ENCODE measurements at regions not wholly inside any gene's neighbourhood (a gene's known extent, or its start where the extent isn't known, plus 50 kb on each side); places are given as distances from the start of the nearest gene placed in this dataset.

GRCh38 chr11:11074686-11075335, 217.0 kb upstream of the ZBED5 start:
- POLR2A ChIA-PET: no interaction called here
- TF ChIP-seq CEBPB (IDR thresholded peaks at IDR 0.05; ENCODE audit: low read depth) (no peak), CBX3 (IDR thresholded peaks at IDR 0.05; ENCODE audit: low read depth) (no peak), EGR1 (IDR thresholded peaks at IDR 0.05; ENCODE audit: low read depth) (no peak), FOSL1 (IDR thresholded peaks at IDR 0.05; ENCODE audit: low read depth) (no peak), ZNF274 (IDR thresholded peaks at IDR 0.05; ENCODE audit: low read depth, low read length) (no peak), YY1 (IDR thresholded peaks at IDR 0.05; ENCODE audit: extremely low read depth, insufficient replicate concordance, low read depth, low read length) (no peak), POLR2AphosphoS5 (IDR thresholded peaks at IDR 0.05; ENCODE audit: low read depth, low read length) (no peak), ELF1 (IDR thresholded peaks at IDR 0.05; ENCODE audit: borderline replicate concordance, low read depth) (no peak), RAD21 (IDR thresholded peaks at IDR 0.05; ENCODE audit: low read depth) (no peak), EZH2 (IDR thresholded peaks at IDR 0.05) (no peak), ATF3 (IDR thresholded peaks at IDR 0.05) (no peak), SIN3A (IDR thresholded peaks at IDR 0.05; ENCODE audit: low read depth) (no peak), MAX (IDR thresholded peaks at IDR 0.05) (no peak), ZBTB33 (IDR thresholded peaks at IDR 0.05; ENCODE audit: extremely low read depth, insufficient replicate concordance, low read length) (no peak), SP1 (IDR thresholded peaks at IDR 0.05; ENCODE audit: low read depth) (no peak), SRF (IDR thresholded peaks at IDR 0.05; ENCODE audit: low read depth) (no peak), JUND (IDR thresholded peaks at IDR 0.05) (no peak), EZH2phosphoT487 (IDR thresholded peaks at IDR 0.05; ENCODE audit: borderline replicate concordance) (no peak), CTCF (IDR thresholded peaks at IDR 0.05 in 2 of 3, conservative IDR thresholded peaks at IDR 0.05 in 1 of 3; ENCODE audit: borderline replicate concordance in 1 of 3, insufficient read depth in 1 of 3, low read depth in 2 of 3, low read length in 2 of 3) (no peak)
- RAD21 ChIA-PET (ENCODE audit: low non-redundant PET in 1 of 2, low total read pairs in 2 of 2, uncharacterized antibody in 2 of 2, unreplicated experiment in 2 of 2): no interaction called here
- Histone ChIP-seq H3K4me2 (ENCODE audit: low read length) (no peak overlapping the region), H3K36me3 (ENCODE audit: control insufficient read depth in 1 of 2, insufficient read depth in 2 of 2, low read length in 2 of 2) (no peaks in the 10 kb centered on the region), H3K9me3 (ENCODE audit: control insufficient read depth in 1 of 2, insufficient read depth in 1 of 2, low read depth in 1 of 2, low read length in 2 of 2) (no peaks in the 10 kb centered on the region), H3K4me1 (ENCODE audit: control insufficient read depth in 1 of 2, insufficient read depth in 2 of 2, low read length in 2 of 2) (no peaks in the 10 kb centered on the region), H3K79me2 (ENCODE audit: insufficient read depth, low read length) (no peaks in the 10 kb centered on the region), H3K9me2 (ENCODE audit: insufficient read depth) (no peaks in the 10 kb centered on the region), H2AFZ (ENCODE audit: low read depth, low read length, poor library complexity, severe bottlenecking) (no peak overlapping the region), H4K20me1 (ENCODE audit: insufficient read depth) (no peaks in the 10 kb centered on the region), H3K27me3 (ENCODE audit: insufficient read depth, low read length) (no peaks in the 10 kb centered on the region), H3K27ac (ENCODE audit: low read depth, low read length) (no peak overlapping the region), H3K4me3 (replicated peaks in 1 of 2; ENCODE audit: low read depth in 1 of 2, low read length in 2 of 2) (no peak overlapping the region), H3K9ac (ENCODE audit: low read length) (no peak overlapping the region)
- CTCF ChIA-PET: interaction anchor here (1.2 kb wide), 1 partner anchor 47 kb away, joined by 3 read pairs; no protein-coding TSS in a partner anchor
- intact Hi-C loops (cut with micrococcal nuclease): loop anchor here (5.0 kb wide), 1 partner anchor 283 kb away; no protein-coding TSS in a partner anchor
- ATAC-seq (no peak), DNase-seq (ENCODE audit: low read depth, low spot score) (no peak)
- no TSS peak for BruUV-seq (replicated peaks)

Measured in HCT116 (cell line).